ENCODE measurements at regions not wholly inside any gene's neighbourhood (a gene's known extent, or its start where the extent isn't known, plus 50 kb on each side); places are given as distances from the start of the nearest gene placed in this dataset.

- no peak overlapping the region for H3K4me3 ChIP-seq (ENCODE audit: low read depth, low read length)
- no peak for DNase-seq (ENCODE audit: low read depth, low spot score)
- in situ Hi-C loops (cut with HindIII; ENCODE audit: low sequenced_read_pairs): no loop called here
- no peak for TF ChIP-seq CTCF (IDR thresholded peaks at IDR 0.05; ENCODE audit: low read depth, low read length)
Observed at GRCh38 chr5:133705331-133705730, 93.0 kb upstream of the FSTL4 start.

DNA sequence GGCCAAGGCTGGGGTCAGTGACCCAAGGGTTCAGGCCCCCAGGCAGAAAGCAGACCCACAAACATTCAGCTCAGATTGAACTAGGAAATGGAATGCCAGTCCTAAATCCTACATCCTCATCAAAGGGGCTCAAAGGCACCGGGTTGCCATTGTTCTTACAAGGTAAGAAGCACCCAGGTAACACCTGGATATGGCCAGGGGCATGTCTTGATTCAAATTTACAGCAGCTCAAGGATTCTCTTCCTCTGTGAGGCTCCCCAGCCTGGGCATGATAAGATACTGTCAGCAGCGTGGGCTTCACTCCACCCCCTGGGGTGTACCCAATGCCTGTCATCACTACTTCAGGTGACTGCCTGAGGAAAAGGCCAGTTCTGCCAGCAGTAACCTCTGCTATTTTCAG, 92.1 kb upstream of the FSTL4 start:
- H3K4me3 ChIP-seq (ENCODE audit: low read depth, low read length): no peak overlapping the region
- TF ChIP-seq CTCF (IDR thresholded peaks at IDR 0.05; ENCODE audit: low read depth, low read length): no peak
- in situ Hi-C loops (cut with HindIII; ENCODE audit: low sequenced_read_pairs): no loop called here
- no peak for DNase-seq (ENCODE audit: low read depth, low spot score)

GRCh38 chr5:133703935-133704334, 91.6 kb upstream of the FSTL4 start:
- H3K4me3 ChIP-seq (ENCODE audit: low read depth, low read length): no peak overlapping the region
- no peak for TF ChIP-seq CTCF (IDR thresholded peaks at IDR 0.05; ENCODE audit: low read depth, low read length)
- in situ Hi-C loops (cut with HindIII; ENCODE audit: low sequenced_read_pairs): no loop called here
- no peak for DNase-seq (ENCODE audit: low read depth, low spot score)

DNA sequence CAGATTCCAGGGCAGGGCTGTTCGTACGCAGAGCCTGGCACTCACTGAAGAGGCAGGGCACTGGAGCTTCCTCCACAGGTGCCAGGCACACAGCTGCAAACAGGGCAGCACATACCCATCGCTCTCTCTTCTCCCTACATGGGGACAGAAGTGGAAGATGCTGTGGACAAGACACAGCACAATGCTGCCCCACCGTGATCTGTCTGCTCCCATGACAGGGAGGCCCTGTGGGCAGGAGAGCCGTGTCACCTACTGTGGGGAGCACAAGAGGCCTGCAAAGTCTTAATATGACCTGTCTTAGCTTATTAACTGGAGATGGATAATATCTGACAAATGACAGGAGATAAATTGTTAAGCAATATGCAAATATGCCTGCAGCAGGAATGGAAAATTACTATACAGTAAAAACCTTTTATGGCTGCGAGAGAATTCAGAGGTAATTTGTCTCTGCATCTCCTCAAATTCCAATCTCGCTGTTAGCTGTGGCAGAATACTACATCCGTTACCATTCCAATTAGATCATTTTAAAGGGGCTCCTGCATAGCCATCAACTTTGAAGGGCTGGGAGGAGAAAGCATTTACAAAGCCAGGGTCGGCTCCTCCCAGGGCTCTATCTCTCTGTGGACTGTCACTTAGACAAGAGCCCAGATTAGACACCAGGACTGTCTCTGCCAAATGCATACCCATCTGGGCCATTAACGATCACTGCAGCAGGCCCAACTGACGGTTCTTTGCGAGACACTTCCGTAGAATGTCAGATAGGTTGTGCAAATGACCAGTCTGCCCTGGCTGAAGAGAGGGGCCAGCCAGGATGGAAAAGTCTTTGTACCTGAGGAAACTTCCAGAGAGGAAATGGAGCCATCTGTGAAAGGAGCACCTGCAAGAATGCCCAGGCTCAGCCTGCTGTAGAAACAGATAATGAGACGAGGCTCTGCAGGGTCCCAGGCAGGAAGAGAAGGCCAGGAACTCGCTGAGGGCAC, 90.7 kb upstream of the FSTL4 start:
- in situ Hi-C loops (cut with HindIII; ENCODE audit: low sequenced_read_pairs): no loop called here
- DNase-seq (ENCODE audit: low read depth, low spot score): no peak
- no peak for TF ChIP-seq CTCF (IDR thresholded peaks at IDR 0.05; ENCODE audit: low read depth, low read length)
- no peak overlapping the region for H3K4me3 ChIP-seq (ENCODE audit: low read depth, low read length)

- DNase-seq (ENCODE audit: low read depth, low spot score): no peak
- no peak overlapping the region for H3K4me3 ChIP-seq (ENCODE audit: low read depth, low read length)
- TF ChIP-seq CTCF (IDR thresholded peaks at IDR 0.05; ENCODE audit: low read depth, low read length): no peak
- in situ Hi-C loops (cut with HindIII; ENCODE audit: low sequenced_read_pairs): no loop called here
Observed at GRCh38 chr5:133701871-133702270, 89.5 kb upstream of the FSTL4 start.

GRCh38 chr5:133700251-133700650, 87.9 kb upstream of the FSTL4 start:
- no peak for DNase-seq (ENCODE audit: low read depth, low spot score)
- no peak overlapping the region for H3K4me3 ChIP-seq (ENCODE audit: low read depth, low read length)
- in situ Hi-C loops (cut with HindIII; ENCODE audit: low sequenced_read_pairs): no loop called here
- TF ChIP-seq CTCF (IDR thresholded peaks at IDR 0.05; ENCODE audit: low read depth, low read length): no peak
